Ovary (tissue), 7 donors: ENCODE measurements at regions not wholly inside any gene's neighbourhood (a gene's known extent, or its start where the extent isn't known, plus 50 kb on each side); places are given as distances from the start of the nearest gene placed in this dataset.

Experiments used
- DNase-seq, 5 donors: peaks; one replicate each; pipeline ENCODE4 v3.0.0-alpha.2; 2019 to 2020
- H3K27ac ChIP-seq, 2 donors: fragments of 200-600 bp; one replicate each; pipeline versions ENCODE4 v1.5.1 to v1.8.0; 2019 to 2022
- H3K27me3 ChIP-seq: fragments of 200-600 bp; one replicate; pipeline ENCODE4 v1.8.0; 2022
- H3K36me3 ChIP-seq: fragments of 200-600 bp; sonication (generic); one replicate; pipeline ENCODE4 v1.5.1; 2019
- H3K4me1 ChIP-seq: one replicate; pipeline ENCODE4 v1.8.1; 2013; ENCODE audit warnings: mild to moderate bottlenecking, moderate library complexity; ENCODE audit not compliant: insufficient read depth
- H3K4me3 ChIP-seq: fragments of 200-600 bp; sonication (generic); one replicate; pipeline ENCODE4 v1.5.1; 2017
- H3K9me3 ChIP-seq, 2 donors: fragments of 200-600 bp in 1 of 2; sonication (generic) in 1 of 2; one replicate each; pipeline versions ENCODE4 v1.5.1 to v1.8.1; 2013 to 2019; ENCODE audit warnings: mild to moderate bottlenecking in 1 of 2, moderate library complexity in 1 of 2
- EP300 ChIP-seq: sonication (generic); formaldehyde crosslinking; IDR thresholded peaks from one replicate; pipeline ENCODE4 v1.6.1; 2017; ENCODE audit warnings: antibody characterized with exemption
- POLR2A ChIP-seq: fragments of 450-650 bp; IDR thresholded peaks from one replicate; pipeline ENCODE4 v1.6.1; 2017; ENCODE audit warnings: antibody characterized with exemption, mild to moderate bottlenecking, moderate library complexity
- WGBS, 3 donors: extraction: QIAGEN DNeasy Blood & Tissue Kit in 1 of 3; methylation state at CpG; one replicate each; pipeline versions ENCODE4 v1.1.5 to v1.1.7; 2013 to 2017; 5-methylcytosine and 5-hydroxymethylcytosine counted together
- intact Hi-C, 4 donors: fragments of 100-400 bp; cut with DNase I; formaldehyde crosslinking; loops; one replicate each; pipeline versions ENCODE4 v1.11.0 to v1.15.1; 2022 to 2023
- TF ChIP-seq, protein P1 (sequence below), 3 donors: fragments of 450-650 bp in 2 of 3; fragments of 200-600 bp in 1 of 3; IDR thresholded peaks; one replicate each; pipeline versions ENCODE4 v1.5.1 to v1.8.0; 2016 to 2022; ENCODE audit warnings: antibody characterized with exemption in 3 of 3, mild to moderate bottlenecking in 1 of 3
- donor health status: DM: no; HTN: no; CAD: no; lungs with moderate emphysema.
- donor health status: DM: no; HTN: no; CAD: no.
- donor health status: Bipolar disorder and iron deficiency.
- donor health status: DM: no; HTN: no; CAD: no.
- donor health status: DM: yes; HTN: yes; CAD: no.

DNA sequence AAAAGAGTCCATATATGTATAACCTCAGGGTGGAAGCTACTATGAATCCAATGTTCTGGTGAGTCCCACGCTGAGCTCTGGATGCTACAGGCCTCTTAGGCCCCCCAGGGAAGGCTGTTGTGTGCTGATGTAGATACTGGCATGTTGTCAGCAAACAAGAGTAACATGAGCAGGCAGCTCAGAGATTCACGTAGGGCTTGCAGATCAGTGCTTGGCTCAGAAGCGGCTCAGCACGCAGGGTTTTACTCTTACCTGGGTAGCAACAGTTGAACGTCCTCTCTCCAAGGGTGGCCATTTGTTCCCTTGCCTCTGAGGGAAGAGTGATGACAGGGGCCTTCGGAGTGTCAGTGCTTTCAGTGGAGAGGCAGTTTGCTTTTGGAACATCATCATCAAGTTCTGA lies 93.4 kb downstream of the ZFP64 start:
- TF ChIP-seq EP300 (no peak), POLR2A (no peak)
- TF ChIP-seq, protein P1, sequence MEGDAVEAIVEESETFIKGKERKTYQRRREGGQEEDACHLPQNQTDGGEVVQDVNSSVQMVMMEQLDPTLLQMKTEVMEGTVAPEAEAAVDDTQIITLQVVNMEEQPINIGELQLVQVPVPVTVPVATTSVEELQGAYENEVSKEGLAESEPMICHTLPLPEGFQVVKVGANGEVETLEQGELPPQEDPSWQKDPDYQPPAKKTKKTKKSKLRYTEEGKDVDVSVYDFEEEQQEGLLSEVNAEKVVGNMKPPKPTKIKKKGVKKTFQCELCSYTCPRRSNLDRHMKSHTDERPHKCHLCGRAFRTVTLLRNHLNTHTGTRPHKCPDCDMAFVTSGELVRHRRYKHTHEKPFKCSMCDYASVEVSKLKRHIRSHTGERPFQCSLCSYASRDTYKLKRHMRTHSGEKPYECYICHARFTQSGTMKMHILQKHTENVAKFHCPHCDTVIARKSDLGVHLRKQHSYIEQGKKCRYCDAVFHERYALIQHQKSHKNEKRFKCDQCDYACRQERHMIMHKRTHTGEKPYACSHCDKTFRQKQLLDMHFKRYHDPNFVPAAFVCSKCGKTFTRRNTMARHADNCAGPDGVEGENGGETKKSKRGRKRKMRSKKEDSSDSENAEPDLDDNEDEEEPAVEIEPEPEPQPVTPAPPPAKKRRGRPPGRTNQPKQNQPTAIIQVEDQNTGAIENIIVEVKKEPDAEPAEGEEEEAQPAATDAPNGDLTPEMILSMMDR (IDR thresholded peaks at IDR 0.05): no peak
- WGBS, 3 donors: 83 to 93% (median 91%) methylated on average over 6 of the region's 6 CpGs
- no peaks in the 10 kb centered on the region for H3K4me1 ChIP-seq
- H3K4me3 ChIP-seq: no peak overlapping the region
- DNase-seq: no peak
- intact Hi-C loops: no loop called here
- H3K36me3 ChIP-seq: no peaks in the 10 kb centered on the region
- H3K9me3 ChIP-seq: no peaks in the 10 kb centered on the region
- no peaks in the 10 kb centered on the region for H3K27me3 ChIP-seq
- no peak overlapping the region for H3K27ac ChIP-seq

DNA sequence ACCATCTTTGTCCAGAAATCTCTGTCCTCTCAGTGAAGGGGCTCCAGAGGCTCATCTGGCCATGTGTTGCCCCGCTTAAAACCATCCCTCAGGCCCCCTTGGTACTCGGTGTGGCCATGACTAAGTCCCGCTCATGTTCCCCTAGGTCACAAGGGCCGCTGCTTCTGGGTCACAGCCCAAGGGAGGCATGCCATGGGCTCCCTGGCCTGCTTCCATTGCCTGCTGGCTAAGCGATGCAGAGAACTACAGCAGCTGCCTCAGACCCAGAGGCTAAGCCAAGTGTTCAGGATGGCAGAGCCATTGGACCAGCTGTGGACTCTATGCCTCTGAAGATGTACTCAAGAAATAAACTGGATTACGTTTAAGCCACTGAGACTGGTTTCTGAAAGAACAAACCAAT lies 95.5 kb downstream of the ZFP64 start:
- H3K4me1 ChIP-seq: no peaks in the 10 kb centered on the region

DNA sequence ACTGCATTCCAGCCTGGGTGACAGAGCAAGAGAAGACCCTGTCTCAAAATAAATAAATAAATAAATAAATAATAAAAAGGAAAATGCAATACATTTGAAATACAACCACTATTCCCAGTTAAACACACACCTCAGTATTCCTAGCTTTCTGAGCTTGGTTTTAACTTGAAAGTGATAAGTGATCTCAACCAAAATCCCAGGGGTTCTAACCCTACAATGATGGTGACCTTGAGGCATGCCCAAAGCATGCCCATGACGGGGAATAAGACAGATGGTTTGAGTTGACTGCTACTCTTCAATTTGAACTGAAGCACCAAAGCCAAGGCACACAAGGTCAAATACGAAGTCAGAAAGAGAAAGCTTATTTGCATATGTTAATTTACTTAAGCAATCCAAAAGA lies 96.9 kb downstream of the ZFP64 start:
- intact Hi-C loops: no loop called here
- TF ChIP-seq, protein P1 (IDR thresholded peaks at IDR 0.05): no peak
- TF ChIP-seq POLR2A: no peak
- no peak for TF ChIP-seq EP300
- no peak overlapping the region for H3K4me3 ChIP-seq
- no peaks in the 10 kb centered on the region for H3K9me3 ChIP-seq
- H3K27me3 ChIP-seq: no peaks in the 10 kb centered on the region
- H3K27ac ChIP-seq: no peak overlapping the region
- 55 to 91% (median 64%) methylated on average over 2 of the region's 2 CpGs for WGBS, 3 donors
- DNase-seq: no peak
- H3K4me1 ChIP-seq: no peaks in the 10 kb centered on the region
- no peaks in the 10 kb centered on the region for H3K36me3 ChIP-seq

More for the DNA sequence above, 95.5 kb downstream of the ZFP64 start:
- H3K27ac ChIP-seq: no peak overlapping the region
- H3K9me3 ChIP-seq: no peaks in the 10 kb centered on the region
- no peak overlapping the region for H3K4me3 ChIP-seq
- DNase-seq: no peak
- no peaks in the 10 kb centered on the region for H3K36me3 ChIP-seq
- intact Hi-C loops: no loop called here
- TF ChIP-seq EP300: no peak
- TF ChIP-seq POLR2A: no peak
- TF ChIP-seq, protein P1 (IDR thresholded peaks at IDR 0.05): no peak
- 93 to 98% (median 93%) methylated on average over 6 of the region's 6 CpGs for WGBS, 3 donors
- H3K27me3 ChIP-seq: no peaks in the 10 kb centered on the region

DNA sequence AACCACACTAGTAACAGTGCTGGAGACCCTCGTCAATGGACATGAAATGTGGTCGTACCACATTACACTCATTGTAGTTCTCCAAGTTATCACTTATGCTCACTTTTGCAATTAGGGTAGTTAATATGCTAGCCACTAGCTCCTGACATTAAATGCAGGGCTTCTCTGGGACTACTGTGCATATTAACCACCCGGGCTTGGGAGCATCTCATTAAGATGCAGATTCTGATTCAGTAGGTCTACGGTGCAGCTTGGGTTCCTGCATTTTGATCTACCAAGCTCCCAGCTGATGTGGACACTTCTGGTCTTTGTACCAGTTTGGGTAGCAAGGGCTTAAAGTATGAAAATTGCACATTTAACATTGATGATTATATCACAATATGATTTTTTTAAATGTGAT lies 98.0 kb downstream of the ZFP64 start:
- DNase-seq: no peak
- Histone ChIP-seq H3K27ac (no peak overlapping the region), H3K9me3 (no peaks in the 10 kb centered on the region), H3K27me3 (no peaks in the 10 kb centered on the region), H3K36me3 (no peaks in the 10 kb centered on the region), H3K4me3 (no peak overlapping the region), H3K4me1 (no peaks in the 10 kb centered on the region)
- 90 to 96% (median 93%) methylated on average over 4 of the region's 4 CpGs for WGBS, 3 donors
- intact Hi-C loops: no loop called here
- TF ChIP-seq, protein P1 (IDR thresholded peaks at IDR 0.05): no peak
- TF ChIP-seq EP300: no peak

DNA sequence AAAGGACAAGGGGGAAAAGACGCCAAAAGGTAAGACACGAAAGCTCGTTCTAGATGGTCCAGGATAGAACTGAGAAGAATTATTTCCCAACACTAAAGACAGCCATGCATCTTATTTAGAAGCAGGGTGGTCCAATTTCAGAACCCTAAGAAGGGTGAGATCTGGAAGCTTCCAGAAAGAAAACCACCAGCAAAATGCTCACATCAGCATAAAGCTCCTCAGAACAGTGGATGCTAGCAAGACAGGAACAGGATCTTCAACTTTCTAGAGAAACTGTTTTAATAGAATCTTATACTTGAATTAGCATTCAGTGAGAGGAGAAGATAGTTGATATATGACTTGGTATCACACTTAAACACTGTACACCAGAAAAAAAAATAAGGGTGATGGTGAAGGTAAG lies 101.5 kb downstream of the ZFP64 start:
- 94 to 96% (median 95%) methylated on average over 3 of the region's 3 CpGs for WGBS, 3 donors

More for the DNA sequence above, 101.5 kb downstream of the ZFP64 start:
- Histone ChIP-seq H3K36me3 (no peaks in the 10 kb centered on the region), H3K9me3 (peaks cover 0 to 5% of the 10 kb centered on the region in 2 donors), H3K27ac (no peak overlapping the region), H3K4me3 (no peak overlapping the region), H3K4me1 (no peaks in the 10 kb centered on the region), H3K27me3 (no peaks in the 10 kb centered on the region)
- intact Hi-C loops: no loop called here
- no peak for TF ChIP-seq EP300
- TF ChIP-seq POLR2A: no peak
- TF ChIP-seq, protein P1 (IDR thresholded peaks at IDR 0.05): no peak
- DNase-seq: no peak
